HUDEP-2 (cell line): ENCODE measurements at regions not wholly inside any gene's neighbourhood (a gene's known extent, or its start where the extent isn't known, plus 50 kb on each side); places are given as distances from the start of the nearest gene placed in this dataset.
"Not testable (repeated sequence)": the region's sequence is repeated elsewhere in the genome, so short reads cannot be mapped to it uniquely, and the experiment has no call there.

Experiments used
- DNase-seq, 76 experiments: peaks; one replicate each; lab custom pipeline; 2025; ENCODE audit not compliant: unreplicated experiment in 76 of 76; lab: John Stamatoyannopoulos, UW

GRCh38 chr22:25504017-25504416 lies 60.5 kb upstream of the GRK3 start:
- DNase-seq, result not testable (repeated sequence)

- no peak for DNase-seq
These were observed 56.3 kb upstream of the GRK3 start for GRCh38 chr22:25508161-25508560.

GRCh38 chr22:25508761-25509321 lies 55.6 kb upstream of the GRK3 start:
- no peak for DNase-seq

GRCh38 chr22:25509374-25509791 lies 55.1 kb upstream of the GRK3 start:
- no peak for DNase-seq

GRCh38 chr22:25510876-25511275 lies 53.6 kb upstream of the GRK3 start:
- DNase-seq, result no peak

GRCh38 chr22:25511725-25512124 lies 52.8 kb upstream of the GRK3 start:
- DNase-seq, result no peak

- no peak for DNase-seq
These were observed 49.9 kb upstream of the GRK3 start for GRCh38 chr22:25514436-25515180.
